HCT116 (cell line): ENCODE measurements at regions not wholly inside any gene's neighbourhood (a gene's known extent, or its start where the extent isn't known, plus 50 kb on each side); places are given as distances from the start of the nearest gene placed in this dataset.

ENCODE experiments used
- CBX3 ChIP-seq: IDR thresholded peaks from 2 replicates; pipeline ENCODE4 v1.6.1; 2012; ENCODE audit warnings: low read depth
- CTCF ChIP-seq, 3 experiments: fragments of 200-600 bp in 1 of 3; sonication (generic) in 1 of 3; IDR thresholded peaks in 2 of 3; conservative IDR thresholded peaks in 1 of 3; 2 replicates each; pipeline ENCODE4 v1.5.1; 2012 to 2017; ENCODE audit warnings: low read depth in 2 of 3, low read length in 2 of 3, antibody characterized with exemption in 1 of 3, borderline replicate concordance in 1 of 3, control low read depth in 1 of 3, mild to moderate bottlenecking in 1 of 3, mixed read lengths in 1 of 3, mixed run types in 1 of 3, moderate library complexity in 1 of 3; ENCODE audit not compliant: insufficient read depth in 1 of 3
- EGR1 ChIP-seq: IDR thresholded peaks from 2 replicates; pipeline ENCODE4 v1.6.1; 2012; ENCODE audit warnings: low read depth
- EZH2 ChIP-seq: fragments of 200-600 bp; sonication (generic); IDR thresholded peaks from 2 replicates; pipeline ENCODE4 v1.6.1; 2017; ENCODE audit warnings: antibody characterized with exemption, mixed run types
- EZH2phosphoT487 ChIP-seq: fragments of 200-600 bp; IDR thresholded peaks from 2 replicates; pipeline ENCODE4 v1.6.1; 2018; ENCODE audit warnings: antibody characterized with exemption, borderline replicate concordance
- MAX ChIP-seq: IDR thresholded peaks from 2 replicates; pipeline ENCODE4 v1.6.1; 2012
- POLR2A ChIP-seq: IDR thresholded peaks from 2 replicates; pipeline ENCODE4 v1.7.0; 2011; ENCODE audit warnings: borderline replicate concordance; ENCODE audit not compliant: insufficient read depth, insufficient read length; ENCODE audit errors: extremely low read depth
- POLR2AphosphoS5 ChIP-seq: IDR thresholded peaks from 2 replicates; pipeline ENCODE4 v1.6.1; 2011; ENCODE audit warnings: mild to moderate bottlenecking, low read depth, low read length, moderate library complexity
- RAD21 ChIP-seq: IDR thresholded peaks from 2 replicates; pipeline ENCODE4 v1.6.1; 2012; ENCODE audit warnings: low read depth, mild to moderate bottlenecking
- REST ChIP-seq: IDR thresholded peaks from 2 replicates; pipeline ENCODE4 v1.6.1; 2012; ENCODE audit warnings: low read depth
- SP1 ChIP-seq: IDR thresholded peaks from 2 replicates; pipeline ENCODE4 v1.6.1; 2012; ENCODE audit warnings: low read depth
- TCF7L2 ChIP-seq: IDR thresholded peaks from 2 replicates; pipeline ENCODE4 v1.7.0; 2011; ENCODE audit warnings: borderline replicate concordance, inconsistent platforms; ENCODE audit not compliant: insufficient read depth, insufficient read length; ENCODE audit errors: extremely low read depth
- ZFX ChIP-seq: fragments of 450-650 bp; IDR thresholded peaks from 2 replicates; pipeline ENCODE4 v1.6.1; 2017

DNA sequence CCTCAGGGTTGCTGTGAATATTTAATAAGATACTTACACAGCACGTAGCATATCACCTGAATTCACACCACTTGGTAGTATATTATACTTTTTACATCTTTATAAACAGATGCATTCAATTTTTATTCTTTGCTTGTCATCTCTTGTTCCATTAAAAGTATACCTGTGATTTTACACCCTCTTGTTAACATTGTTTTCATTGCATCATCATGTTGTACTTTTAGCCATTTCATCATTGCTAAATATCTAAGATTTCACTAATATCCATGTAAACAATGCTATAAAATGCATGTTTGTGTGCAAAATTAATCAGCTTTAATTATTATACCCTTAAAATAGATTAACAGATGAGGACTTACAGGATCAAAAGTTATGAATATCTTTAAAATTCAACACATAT is 155.3 kb downstream of the MEX3B start:
- TF ChIP-seq RAD21 (no peak), EZH2 (no peak), CTCF (IDR thresholded peaks at IDR 0.05 in 2 of 3, conservative IDR thresholded peaks at IDR 0.05 in 1 of 3; ENCODE audit: borderline replicate concordance in 1 of 3, insufficient read depth in 1 of 3, low read depth in 2 of 3, low read length in 2 of 3) (no peak), POLR2AphosphoS5 (no peak), POLR2A (no peak), EGR1 (no peak), ZFX (no peak), MAX (no peak), CBX3 (no peak), TCF7L2 (no peak), REST (no peak), SP1 (no peak), EZH2phosphoT487 (no peak)
